Gastroesophageal sphincter (tissue), 3 donors: ENCODE measurements at regions not wholly inside any gene's neighbourhood (a gene's known extent, or its start where the extent isn't known, plus 50 kb on each side); places are given as distances from the start of the nearest gene placed in this dataset.

Experiments
- EP300 ChIP-seq: sonication (generic); formaldehyde crosslinking; IDR thresholded peaks from one replicate; pipeline ENCODE4 v1.6.1; 2017; ENCODE audit warnings: antibody characterized with exemption, mild to moderate bottlenecking
- POLR2A ChIP-seq, 2 donors: fragments of 450-650 bp; IDR thresholded peaks; one replicate each; pipeline ENCODE4 v1.6.1; 2017; ENCODE audit warnings: antibody characterized with exemption in 2 of 2, mild to moderate bottlenecking in 2 of 2, moderate library complexity in 1 of 2
- TF ChIP-seq, protein P1 (sequence below), 4 experiments: fragments of 200-600 bp in 2 of 4; fragments of 450-650 bp in 2 of 4; sonication (generic) in 1 of 4; IDR thresholded peaks; one replicate each; pipeline ENCODE4 v1.5.1; 2017 to 2019; ENCODE audit warnings: antibody characterized with exemption in 4 of 4, mild to moderate bottlenecking in 2 of 4, moderate library complexity in 2 of 4

DNA sequence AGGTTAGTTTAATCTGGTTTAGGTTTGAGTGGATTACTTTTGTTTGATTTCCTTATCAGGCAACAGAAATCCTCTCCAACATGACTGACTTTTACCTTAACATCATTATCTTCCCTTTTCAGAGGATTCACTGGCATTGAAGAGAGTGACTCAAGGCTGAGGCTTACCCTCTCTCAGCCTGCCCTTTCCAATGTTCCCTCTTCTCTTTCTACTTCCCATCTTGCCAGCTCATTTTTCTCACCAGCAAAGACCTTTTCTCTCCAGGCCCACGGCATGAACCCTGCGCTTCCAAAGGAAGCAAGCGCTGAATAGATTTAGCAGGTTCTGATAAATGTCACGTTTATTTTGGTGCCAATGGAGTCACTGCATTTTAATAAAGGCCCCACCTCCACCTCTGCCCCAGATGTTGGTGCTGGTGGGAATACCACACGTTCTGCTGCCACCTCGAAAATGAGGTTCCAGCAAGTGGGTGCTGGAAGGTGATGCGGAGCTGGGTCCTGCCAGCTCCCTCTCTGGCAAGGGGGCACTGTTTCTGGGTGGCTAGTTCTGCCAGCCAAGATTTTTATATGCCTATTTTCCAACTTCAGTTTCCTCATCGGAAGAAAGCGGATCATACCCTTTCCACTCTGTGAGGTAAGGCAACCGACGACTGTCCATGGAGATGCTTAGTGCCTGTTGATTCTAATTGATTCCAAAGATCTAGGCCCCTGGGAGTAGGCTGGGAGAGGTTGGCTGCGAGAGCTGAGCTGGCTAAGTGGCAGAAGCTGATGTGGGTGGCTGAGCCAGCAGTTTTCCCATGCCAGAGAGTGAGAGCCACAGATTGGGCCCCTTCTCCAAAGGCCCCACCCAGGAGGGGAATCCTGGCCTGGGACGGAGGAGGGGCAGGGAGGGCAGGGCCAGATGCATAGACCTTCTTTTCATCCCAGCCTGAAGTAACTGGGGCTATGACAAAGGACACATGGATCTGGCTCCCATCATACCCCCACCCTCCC, 87.7 kb upstream of the MAFB start:
- TF ChIP-seq POLR2A (IDR thresholded peaks at IDR 0.05) = no peak
- no peak for TF ChIP-seq EP300
- TF ChIP-seq, protein P1, sequence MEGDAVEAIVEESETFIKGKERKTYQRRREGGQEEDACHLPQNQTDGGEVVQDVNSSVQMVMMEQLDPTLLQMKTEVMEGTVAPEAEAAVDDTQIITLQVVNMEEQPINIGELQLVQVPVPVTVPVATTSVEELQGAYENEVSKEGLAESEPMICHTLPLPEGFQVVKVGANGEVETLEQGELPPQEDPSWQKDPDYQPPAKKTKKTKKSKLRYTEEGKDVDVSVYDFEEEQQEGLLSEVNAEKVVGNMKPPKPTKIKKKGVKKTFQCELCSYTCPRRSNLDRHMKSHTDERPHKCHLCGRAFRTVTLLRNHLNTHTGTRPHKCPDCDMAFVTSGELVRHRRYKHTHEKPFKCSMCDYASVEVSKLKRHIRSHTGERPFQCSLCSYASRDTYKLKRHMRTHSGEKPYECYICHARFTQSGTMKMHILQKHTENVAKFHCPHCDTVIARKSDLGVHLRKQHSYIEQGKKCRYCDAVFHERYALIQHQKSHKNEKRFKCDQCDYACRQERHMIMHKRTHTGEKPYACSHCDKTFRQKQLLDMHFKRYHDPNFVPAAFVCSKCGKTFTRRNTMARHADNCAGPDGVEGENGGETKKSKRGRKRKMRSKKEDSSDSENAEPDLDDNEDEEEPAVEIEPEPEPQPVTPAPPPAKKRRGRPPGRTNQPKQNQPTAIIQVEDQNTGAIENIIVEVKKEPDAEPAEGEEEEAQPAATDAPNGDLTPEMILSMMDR (IDR thresholded peaks at IDR 0.05) = no peak
